Breast epithelium (tissue), 3 donors: ENCODE measurements at regions not wholly inside any gene's neighbourhood (a gene's known extent, or its start where the extent isn't known, plus 50 kb on each side); places are given as distances from the start of the nearest gene placed in this dataset.

Experiments used
- CTCF ChIP-seq, 3 donors: fragments of 450-650 bp; IDR thresholded peaks; one replicate each; pipeline ENCODE4 v1.5.1; 2016 to 2017; ENCODE audit warnings: antibody characterized with exemption in 3 of 3, mild to moderate bottlenecking in 3 of 3, moderate library complexity in 3 of 3
- POLR2AphosphoS5 ChIP-seq, 3 donors: sonication (generic); formaldehyde crosslinking; IDR thresholded peaks; one replicate each; pipeline ENCODE4 v1.6.1; 2017; ENCODE audit warnings: antibody characterized with exemption in 3 of 3

- TF ChIP-seq CTCF (IDR thresholded peaks at IDR 0.05), result no peak
- no peak for TF ChIP-seq POLR2AphosphoS5 (IDR thresholded peaks at IDR 0.05)
Observed at GRCh38 chr4:182023469-182023868, 219.7 kb upstream of the TENM3 start.
